ENCODE measurements at regions not wholly inside any gene's neighbourhood (a gene's known extent, or its start where the extent isn't known, plus 50 kb on each side); places are given as distances from the start of the nearest gene placed in this dataset.

DNA sequence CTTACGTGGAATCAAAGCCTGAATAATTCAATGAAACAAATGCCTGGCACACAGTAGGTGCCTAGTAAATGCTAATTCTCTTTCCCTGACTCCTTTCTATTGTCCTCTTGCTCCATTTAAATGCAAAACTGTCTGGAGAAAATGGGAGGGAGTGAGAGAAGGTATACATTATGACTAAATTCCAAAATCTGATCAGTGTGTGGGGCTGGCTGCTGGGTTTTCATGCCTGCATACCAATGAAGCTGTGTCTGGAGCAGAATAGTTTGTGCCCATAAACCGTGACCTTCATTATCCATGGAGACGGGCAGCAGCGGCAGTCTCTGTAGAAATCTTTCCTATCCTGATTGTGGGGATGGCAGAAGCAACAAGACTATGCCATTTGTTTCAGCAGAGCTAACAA lies 223.4 kb upstream of the ZBED5 start:
- Histone ChIP-seq H3K27me3 (ENCODE audit: insufficient read depth, low read length) (peaks cover 86% of the 10 kb centered on the region), H3K4me3 (ENCODE audit: low read depth, low read length) (no peak overlapping the region), H3K4me1 (ENCODE audit: control insufficient read depth, insufficient read depth, low read length, unreplicated experiment) (no peaks in the 10 kb centered on the region), H2AFZ (ENCODE audit: low read length, unreplicated experiment) (no peak overlapping the region), H3K79me2 (ENCODE audit: control insufficient read depth, insufficient read depth, low read length, unreplicated experiment) (no peaks in the 10 kb centered on the region), H3K36me3 (ENCODE audit: insufficient read depth, low read length) (no peaks in the 10 kb centered on the region), H3K27ac (ENCODE audit: low read depth, low read length) (no peak overlapping the region)

DNA sequence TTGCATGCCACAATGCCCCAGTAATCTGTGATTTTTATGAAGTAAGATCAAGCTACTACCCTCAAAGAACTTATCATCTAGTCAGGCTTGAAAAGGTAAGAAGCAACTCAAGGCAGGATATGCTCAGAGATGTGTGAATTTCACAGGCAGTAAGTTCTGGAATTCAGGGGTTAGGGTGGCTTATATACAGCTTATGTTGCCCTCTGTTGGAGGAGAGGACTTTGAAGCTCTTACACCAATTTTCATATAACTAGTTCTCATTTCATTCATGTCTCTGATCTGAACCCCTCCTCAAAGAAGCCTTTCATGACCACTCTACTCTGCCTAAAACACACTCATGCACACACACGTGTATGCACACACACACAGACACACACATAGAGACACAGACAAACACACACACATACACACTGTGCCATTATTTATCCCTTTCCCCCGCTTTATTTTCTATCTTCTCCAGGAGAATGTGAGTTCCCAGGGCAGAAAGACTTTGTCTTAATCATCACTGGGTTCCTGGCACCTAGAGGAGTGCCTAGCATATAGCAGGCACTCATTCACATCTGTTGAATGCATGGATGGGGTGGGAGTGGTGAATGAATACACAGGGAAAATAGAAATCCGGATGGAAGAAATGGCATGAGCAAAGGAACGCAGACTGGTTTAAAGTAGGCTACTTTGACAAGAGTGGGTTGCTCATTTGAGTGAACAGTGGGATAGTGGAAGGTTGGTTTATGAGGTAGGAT lies 220.7 kb upstream of the ZBED5 start:
- no peaks in the 10 kb centered on the region for H3K36me3 ChIP-seq (ENCODE audit: insufficient read depth, low read length)
- H3K4me3 ChIP-seq (ENCODE audit: low read depth, low read length): no peak overlapping the region
- H2AFZ ChIP-seq (ENCODE audit: low read length, unreplicated experiment): no peak overlapping the region
- no peaks in the 10 kb centered on the region for H3K4me1 ChIP-seq (ENCODE audit: control insufficient read depth, insufficient read depth, low read length, unreplicated experiment)
- no peaks in the 10 kb centered on the region for H3K79me2 ChIP-seq (ENCODE audit: control insufficient read depth, insufficient read depth, low read length, unreplicated experiment)
- H3K27me3 ChIP-seq (ENCODE audit: insufficient read depth, low read length): peaks cover 81% of the 10 kb centered on the region
- H3K27ac ChIP-seq (ENCODE audit: low read depth, low read length): no peak overlapping the region

DNA sequence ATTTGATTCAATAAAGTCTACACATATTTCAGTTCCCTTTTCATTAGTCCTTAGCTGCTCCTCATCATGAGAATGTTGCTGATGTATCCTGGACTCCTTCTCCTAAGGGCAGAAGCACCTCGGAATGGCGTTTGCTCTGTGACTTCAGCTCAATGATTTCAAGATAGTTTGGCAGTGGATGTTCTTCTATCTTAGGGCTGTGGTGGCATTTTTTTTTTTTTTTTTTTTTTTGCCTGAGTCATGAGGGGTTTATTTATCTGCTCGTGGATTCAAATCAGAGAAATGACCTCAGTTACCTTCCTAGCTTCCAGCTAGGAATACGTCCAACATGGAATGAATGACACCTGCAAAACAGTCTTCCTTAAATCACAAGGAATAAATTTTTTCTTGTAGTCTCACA lies 220.0 kb upstream of the ZBED5 start:
- Histone ChIP-seq H3K27ac (ENCODE audit: low read depth, low read length) (no peak overlapping the region), H3K4me3 (ENCODE audit: low read depth, low read length) (no peak overlapping the region)

DNA sequence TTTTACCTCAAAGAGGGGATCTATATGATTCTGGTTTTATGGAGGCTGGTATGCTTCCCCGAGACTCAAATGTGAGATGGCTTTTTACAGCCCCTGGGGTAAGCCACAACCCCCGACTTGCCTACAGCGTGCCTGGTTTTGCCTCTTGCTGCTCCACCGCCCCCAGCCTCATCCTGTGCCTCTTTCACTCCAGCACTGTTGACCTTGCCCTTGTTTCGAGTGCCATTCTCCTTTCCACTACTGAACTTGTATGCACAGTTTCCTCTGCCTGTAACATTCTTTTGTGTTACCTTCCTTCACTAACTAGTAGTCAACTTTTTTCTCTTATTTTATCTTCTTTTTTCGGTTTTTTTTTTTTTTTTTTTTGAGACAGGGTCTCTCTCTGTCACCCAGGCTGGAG lies 219.0 kb upstream of the ZBED5 start:
- no peak overlapping the region for H3K27ac ChIP-seq (ENCODE audit: low read depth, low read length)
- H2AFZ ChIP-seq (ENCODE audit: low read length, unreplicated experiment): no peak overlapping the region
- H3K79me2 ChIP-seq (ENCODE audit: control insufficient read depth, insufficient read depth, low read length, unreplicated experiment): no peaks in the 10 kb centered on the region
- peaks cover 82% of the 10 kb centered on the region for H3K27me3 ChIP-seq (ENCODE audit: insufficient read depth, low read length)
- no peaks in the 10 kb centered on the region for H3K36me3 ChIP-seq (ENCODE audit: insufficient read depth, low read length)
- H3K4me3 ChIP-seq (ENCODE audit: low read depth, low read length): no peak overlapping the region
- H3K4me1 ChIP-seq (ENCODE audit: control insufficient read depth, insufficient read depth, low read length, unreplicated experiment): no peaks in the 10 kb centered on the region

More for the DNA sequence above, 220.0 kb upstream of the ZBED5 start:
- Histone ChIP-seq H3K4me1 (ENCODE audit: control insufficient read depth, insufficient read depth, low read length, unreplicated experiment) (no peaks in the 10 kb centered on the region), H3K36me3 (ENCODE audit: insufficient read depth, low read length) (no peaks in the 10 kb centered on the region), H3K27me3 (ENCODE audit: insufficient read depth, low read length) (peaks cover 81% of the 10 kb centered on the region), H2AFZ (ENCODE audit: low read length, unreplicated experiment) (no peak overlapping the region), H3K79me2 (ENCODE audit: control insufficient read depth, insufficient read depth, low read length, unreplicated experiment) (no peaks in the 10 kb centered on the region)

DNA sequence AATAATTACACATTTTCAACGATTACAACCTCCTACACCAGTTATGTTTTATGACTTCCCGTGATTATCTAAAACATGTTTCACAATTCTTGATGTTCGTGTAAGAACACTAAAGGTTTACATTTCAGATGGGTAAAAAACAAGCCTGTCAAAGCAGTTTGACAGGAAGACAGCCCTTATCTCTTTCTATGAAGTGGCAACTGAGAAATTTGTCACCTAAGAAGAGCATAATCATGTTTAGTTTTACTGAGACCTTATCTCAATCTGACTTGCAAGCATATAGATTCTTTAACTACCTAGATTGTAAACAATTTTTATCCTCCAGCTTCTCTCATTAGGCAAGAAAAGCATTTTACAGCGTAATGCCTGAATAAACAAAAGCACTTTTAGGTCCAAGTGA lies 218.4 kb upstream of the ZBED5 start:
- Histone ChIP-seq H3K4me3 (ENCODE audit: low read depth, low read length) (no peak overlapping the region), H3K27ac (ENCODE audit: low read depth, low read length) (no peak overlapping the region), H3K27me3 (ENCODE audit: insufficient read depth, low read length) (peaks cover 79% of the 10 kb centered on the region), H2AFZ (ENCODE audit: low read length, unreplicated experiment) (no peak overlapping the region), H3K36me3 (ENCODE audit: insufficient read depth, low read length) (no peaks in the 10 kb centered on the region), H3K79me2 (ENCODE audit: control insufficient read depth, insufficient read depth, low read length, unreplicated experiment) (no peaks in the 10 kb centered on the region), H3K4me1 (ENCODE audit: control insufficient read depth, insufficient read depth, low read length, unreplicated experiment) (no peaks in the 10 kb centered on the region)

DNA sequence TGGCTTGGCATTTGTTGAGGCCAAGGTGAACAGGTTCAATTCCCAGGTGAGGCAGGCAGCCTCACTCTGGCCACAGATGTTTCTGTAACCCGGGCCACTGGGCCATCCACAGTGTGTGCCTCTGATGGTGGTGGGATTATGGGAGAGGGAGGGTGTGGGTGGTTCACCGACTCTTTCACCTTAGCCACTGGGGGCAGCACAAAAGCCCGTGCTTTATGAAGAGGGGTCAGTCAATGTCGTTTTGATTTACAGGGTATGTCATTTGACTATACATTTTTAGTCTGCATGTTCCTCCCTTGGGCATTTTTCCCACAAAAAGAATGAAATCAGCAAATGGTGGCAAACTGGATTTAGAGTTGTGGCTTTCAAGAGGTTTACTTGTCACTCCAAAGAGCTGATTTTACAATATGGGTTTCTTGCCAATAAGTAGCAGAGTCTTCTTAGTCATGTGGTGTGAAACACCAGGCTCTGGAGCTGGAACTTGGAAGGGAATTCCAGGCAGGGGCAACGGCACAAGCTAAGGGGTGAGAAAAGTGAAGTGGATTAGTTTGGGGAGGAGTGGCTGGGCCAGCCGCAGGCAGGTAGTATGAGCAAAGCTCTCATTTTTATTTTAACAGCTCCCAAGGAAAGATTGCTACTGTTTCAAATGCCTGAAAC lies 217.8 kb upstream of the ZBED5 start:
- no peaks in the 10 kb centered on the region for H3K36me3 ChIP-seq (ENCODE audit: insufficient read depth, low read length)
- H2AFZ ChIP-seq (ENCODE audit: low read length, unreplicated experiment): no peak overlapping the region
- H3K4me1 ChIP-seq (ENCODE audit: control insufficient read depth, insufficient read depth, low read length, unreplicated experiment): no peaks in the 10 kb centered on the region
- peaks cover 79% of the 10 kb centered on the region for H3K27me3 ChIP-seq (ENCODE audit: insufficient read depth, low read length)
- H3K79me2 ChIP-seq (ENCODE audit: control insufficient read depth, insufficient read depth, low read length, unreplicated experiment): no peaks in the 10 kb centered on the region
- no peak overlapping the region for H3K27ac ChIP-seq (ENCODE audit: low read depth, low read length)
- no peak overlapping the region for H3K4me3 ChIP-seq (ENCODE audit: low read depth, low read length)

DNA sequence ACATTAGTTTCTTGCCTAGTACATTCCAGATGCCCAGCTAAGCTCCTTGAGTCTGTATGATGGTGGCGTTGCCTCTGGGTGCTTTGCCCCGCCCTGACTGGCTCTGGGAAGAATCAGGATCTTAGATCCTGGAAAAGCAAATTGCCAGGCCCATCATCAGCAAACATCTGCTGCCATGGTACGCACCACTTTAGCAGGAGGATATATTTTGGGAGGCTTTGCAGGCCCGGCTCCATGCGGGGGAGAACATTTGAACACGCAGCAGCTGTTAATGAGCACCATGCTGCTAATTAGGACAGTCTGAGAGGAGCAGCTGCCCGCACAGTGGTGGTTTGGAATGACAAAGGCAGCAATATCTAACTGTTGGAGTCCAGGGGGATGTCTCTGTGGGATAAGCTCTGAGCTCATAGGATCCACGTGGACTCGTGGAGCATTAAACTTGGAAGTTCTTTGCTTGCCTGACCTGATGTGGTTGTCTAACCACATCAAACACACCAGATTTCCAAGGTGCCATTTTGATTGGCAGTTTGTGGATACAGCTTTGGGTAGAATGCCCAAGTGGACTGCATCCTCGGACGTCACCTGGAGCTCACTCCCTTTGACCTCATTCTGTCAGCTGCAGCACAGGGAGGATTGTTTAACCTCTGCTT lies 217.0 kb upstream of the ZBED5 start:
- H3K4me1 ChIP-seq (ENCODE audit: control insufficient read depth, insufficient read depth, low read length, unreplicated experiment): no peaks in the 10 kb centered on the region
- H2AFZ ChIP-seq (ENCODE audit: low read length, unreplicated experiment): no peak overlapping the region
- H3K27me3 ChIP-seq (ENCODE audit: insufficient read depth, low read length): peaks cover 79% of the 10 kb centered on the region
- H3K36me3 ChIP-seq (ENCODE audit: insufficient read depth, low read length): no peaks in the 10 kb centered on the region
- no peaks in the 10 kb centered on the region for H3K79me2 ChIP-seq (ENCODE audit: control insufficient read depth, insufficient read depth, low read length, unreplicated experiment)
- H3K27ac ChIP-seq (ENCODE audit: low read depth, low read length): no peak overlapping the region
- no peak overlapping the region for H3K4me3 ChIP-seq (ENCODE audit: low read depth, low read length)

DNA sequence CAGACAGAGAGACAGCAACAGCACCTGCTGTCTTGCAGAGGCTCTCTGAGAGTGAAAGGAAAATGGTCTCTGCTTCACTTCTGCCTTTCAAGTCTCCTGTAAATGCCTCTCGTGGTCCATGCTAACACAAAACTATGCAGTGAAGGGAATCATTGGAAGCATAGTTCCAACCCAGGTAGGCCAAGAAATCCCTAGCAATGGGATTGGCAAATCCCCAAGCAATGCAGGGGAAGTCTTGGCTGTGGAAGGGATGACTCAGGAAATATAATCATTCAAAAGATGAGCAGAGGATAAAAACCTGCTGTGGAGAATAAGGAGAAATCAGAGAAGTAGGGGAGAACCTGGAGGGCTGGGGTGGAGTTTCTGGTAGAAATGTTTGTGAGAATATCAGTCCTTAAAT lies 216.1 kb upstream of the ZBED5 start:
- Histone ChIP-seq H3K36me3 (ENCODE audit: insufficient read depth, low read length) (no peaks in the 10 kb centered on the region), H3K27me3 (ENCODE audit: insufficient read depth, low read length) (peaks cover 78% of the 10 kb centered on the region), H3K4me1 (ENCODE audit: control insufficient read depth, insufficient read depth, low read length, unreplicated experiment) (no peaks in the 10 kb centered on the region), H3K79me2 (ENCODE audit: control insufficient read depth, insufficient read depth, low read length, unreplicated experiment) (no peaks in the 10 kb centered on the region), H3K4me3 (ENCODE audit: low read depth, low read length) (no peak overlapping the region), H2AFZ (ENCODE audit: low read length, unreplicated experiment) (no peak overlapping the region), H3K27ac (ENCODE audit: low read depth, low read length) (no peak overlapping the region)

DNA sequence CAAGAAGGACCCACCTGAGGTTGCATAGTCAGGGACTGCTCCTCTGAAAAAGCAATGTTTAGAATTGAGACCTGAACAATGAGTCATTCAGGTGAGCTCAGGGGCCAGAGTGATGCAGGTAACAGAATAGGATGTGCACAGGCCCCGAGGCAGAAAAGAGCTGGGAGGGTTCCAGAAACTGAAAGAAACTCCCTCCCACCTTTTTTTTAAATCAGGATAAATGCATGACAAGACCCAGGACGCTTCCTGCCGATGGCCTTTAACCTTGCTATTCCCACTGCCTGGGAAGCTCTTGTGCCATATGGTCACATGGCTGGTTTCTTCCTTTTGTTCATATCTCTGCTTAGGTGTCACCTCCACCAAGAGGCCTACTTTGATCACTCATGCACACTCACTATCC lies 214.2 kb upstream of the ZBED5 start:
- Histone ChIP-seq H3K27ac (ENCODE audit: low read depth, low read length) (no peak overlapping the region), H3K4me3 (ENCODE audit: low read depth, low read length) (no peak overlapping the region), H3K4me1 (ENCODE audit: control insufficient read depth, insufficient read depth, low read length, unreplicated experiment) (no peaks in the 10 kb centered on the region), H3K27me3 (ENCODE audit: insufficient read depth, low read length) (peaks cover 74% of the 10 kb centered on the region), H3K79me2 (ENCODE audit: control insufficient read depth, insufficient read depth, low read length, unreplicated experiment) (no peaks in the 10 kb centered on the region), H3K36me3 (ENCODE audit: insufficient read depth, low read length) (no peaks in the 10 kb centered on the region), H2AFZ (ENCODE audit: low read length, unreplicated experiment) (no peak overlapping the region)

DNA sequence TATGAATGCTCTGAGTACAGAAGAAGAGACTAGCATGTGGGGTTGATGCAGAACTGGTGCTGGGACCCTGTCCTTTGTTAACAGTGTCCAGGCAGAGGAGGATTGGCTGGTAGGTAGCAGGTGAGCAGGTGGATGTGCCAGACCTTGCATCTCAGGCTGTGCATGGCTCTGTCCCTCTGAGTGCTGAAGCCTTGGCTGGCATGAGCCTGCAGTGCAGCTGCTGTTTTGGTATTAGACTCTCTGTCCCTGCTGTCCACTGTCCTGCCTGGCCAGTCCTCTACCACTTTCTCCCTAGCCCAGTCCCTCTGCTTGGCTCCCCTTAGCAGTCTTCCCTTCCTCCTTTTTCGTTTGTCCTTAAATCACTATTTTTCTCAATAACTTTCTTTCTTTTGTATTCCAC lies 213.6 kb upstream of the ZBED5 start:
- H3K4me3 ChIP-seq (ENCODE audit: low read depth, low read length): no peak overlapping the region
- no peaks in the 10 kb centered on the region for H3K4me1 ChIP-seq (ENCODE audit: control insufficient read depth, insufficient read depth, low read length, unreplicated experiment)
- no peak overlapping the region for H2AFZ ChIP-seq (ENCODE audit: low read length, unreplicated experiment)
- H3K36me3 ChIP-seq (ENCODE audit: insufficient read depth, low read length): no peaks in the 10 kb centered on the region
- no peaks in the 10 kb centered on the region for H3K79me2 ChIP-seq (ENCODE audit: control insufficient read depth, insufficient read depth, low read length, unreplicated experiment)
- H3K27me3 ChIP-seq (ENCODE audit: insufficient read depth, low read length): peaks cover 79% of the 10 kb centered on the region
- no peak overlapping the region for H3K27ac ChIP-seq (ENCODE audit: low read depth, low read length)

DNA sequence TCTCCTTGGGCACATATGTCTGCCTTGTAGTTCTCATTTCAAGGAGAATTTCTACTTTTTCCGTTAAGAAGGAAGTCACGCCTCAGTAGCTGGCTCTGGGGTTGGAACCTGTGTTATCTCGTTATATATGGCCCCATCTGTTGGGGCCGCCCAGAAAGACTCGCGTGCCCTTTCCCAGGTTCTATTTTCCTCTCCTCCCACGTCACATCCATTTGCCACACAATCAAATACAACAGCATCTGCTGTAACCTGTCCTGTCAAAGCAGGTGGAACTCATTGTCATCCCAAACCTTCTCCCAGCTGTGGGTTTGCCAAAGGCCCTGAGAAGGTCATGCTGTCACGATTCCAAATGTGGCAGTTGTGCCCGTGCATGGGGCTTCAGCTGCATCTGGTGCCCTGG lies 213.1 kb upstream of the ZBED5 start:
- no peaks in the 10 kb centered on the region for H3K79me2 ChIP-seq (ENCODE audit: control insufficient read depth, insufficient read depth, low read length, unreplicated experiment)
- no peak overlapping the region for H2AFZ ChIP-seq (ENCODE audit: low read length, unreplicated experiment)
- no peak overlapping the region for H3K4me3 ChIP-seq (ENCODE audit: low read depth, low read length)
- H3K36me3 ChIP-seq (ENCODE audit: insufficient read depth, low read length): no peaks in the 10 kb centered on the region
- H3K27ac ChIP-seq (ENCODE audit: low read depth, low read length): no peak overlapping the region
- H3K27me3 ChIP-seq (ENCODE audit: insufficient read depth, low read length): peaks cover 80% of the 10 kb centered on the region
- no peaks in the 10 kb centered on the region for H3K4me1 ChIP-seq (ENCODE audit: control insufficient read depth, insufficient read depth, low read length, unreplicated experiment)

All from ACC112 (cell line).